Neural cell (in vitro differentiated cells): ENCODE measurements at regions not wholly inside any gene's neighbourhood (a gene's known extent, or its start where the extent isn't known, plus 50 kb on each side); places are given as distances from the start of the nearest gene placed in this dataset.

Experiments
- H2AFZ ChIP-seq: fragments of 200-600, 300-800 bp; sonication (generic), shearing (Covaris generic); 2 replicates; pipeline ENCODE4 v1.6.0; 2014; ENCODE audit warnings: low read depth, mild to moderate bottlenecking, antibody characterized with exemption, low read length, moderate library complexity
- H3F3A ChIP-seq: fragments of 200-600 bp; shearing (Covaris generic); 2 replicates; pipeline ENCODE4 v1.6.1; 2016; ENCODE audit warnings: mild to moderate bottlenecking, moderate library complexity, mixed read lengths, antibody characterized with exemption, low read length; ENCODE audit not compliant: insufficient read depth, poor library complexity, severe bottlenecking
- H3K27ac ChIP-seq: fragments of 200-600, 300-800 bp; sonication (generic), shearing (Covaris generic); 2 replicates; pipeline ENCODE4 v1.5.1; 2014; ENCODE audit warnings: mild to moderate bottlenecking, low read length, moderate library complexity
- H3K27me3 ChIP-seq: fragments of 300-800, 200-600 bp; sonication (generic), shearing (Covaris generic); 2 replicates; pipeline ENCODE4 v1.6.0; 2014; ENCODE audit warnings: mild to moderate bottlenecking, low read depth, low read length, moderate library complexity; ENCODE audit not compliant: insufficient read depth
- H3K36me3 ChIP-seq: fragments of 300-800, 200-600 bp; sonication (generic), shearing (Covaris generic); 2 replicates; pipeline ENCODE4 v1.5.1; 2014; ENCODE audit warnings: mild to moderate bottlenecking, antibody characterized with exemption, low read length, moderate library complexity; ENCODE audit not compliant: insufficient read depth
- H3K4me2 ChIP-seq: fragments of 300-800, 200-600 bp; sonication (generic), shearing (Covaris generic); 2 replicates; pipeline ENCODE4 v1.6.0; 2014; ENCODE audit warnings: mild to moderate bottlenecking, low read length
- H3K4me3 ChIP-seq: fragments of 300-800, 200-600 bp; sonication (generic), shearing (Covaris generic); 2 replicates; pipeline ENCODE4 v1.5.1; 2014; ENCODE audit warnings: mild to moderate bottlenecking, low read length, moderate library complexity
- H3K79me2 ChIP-seq: fragments of 200-600 bp; shearing (Covaris generic); replicated peaks from 2 replicates; pipeline ENCODE4 v1.6.0; 2014; ENCODE audit warnings: mild to moderate bottlenecking, low read length, moderate library complexity; ENCODE audit not compliant: insufficient read depth
- H3K9ac ChIP-seq: fragments of 300-800, 200-600 bp; sonication (generic), shearing (Covaris generic); 2 replicates; pipeline ENCODE4 v1.6.1; 2016; ENCODE audit warnings: mild to moderate bottlenecking, low read length, mixed read lengths
- H3K9me2 ChIP-seq: fragments of 200-600 bp; shearing (Covaris generic); 2 replicates; pipeline ENCODE4 v1.6.1; 2016; ENCODE audit warnings: mild to moderate bottlenecking, low read length, mixed read lengths; ENCODE audit not compliant: insufficient read depth
- H3K9me3 ChIP-seq: fragments of 200-600, 300-800 bp; sonication (generic), shearing (Covaris generic); 2 replicates; pipeline ENCODE4 v1.6.1; 2016; ENCODE audit warnings: mild to moderate bottlenecking, mixed run types, low read length, moderate library complexity, mixed read lengths
- H4K20me1 ChIP-seq: fragments of 200-600 bp; shearing (Covaris generic); 2 replicates; pipeline ENCODE4 v1.6.1; 2016; ENCODE audit warnings: mild to moderate bottlenecking, mixed run types; ENCODE audit not compliant: insufficient read depth
- CTCF ChIP-seq: fragments of 450-650 bp; IDR thresholded peaks from 2 replicates; pipeline ENCODE4 v1.5.1; 2014; ENCODE audit warnings: antibody characterized with exemption, mild to moderate bottlenecking, moderate library complexity; ENCODE audit not compliant: poor library complexity, severe bottlenecking
- EP300 ChIP-seq: fragments of 450-650 bp; conservative IDR thresholded peaks from 2 replicates; pipeline ENCODE4 v1.6.1; 2014; ENCODE audit warnings: antibody characterized with exemption, mild to moderate bottlenecking, moderate library complexity; ENCODE audit not compliant: poor library complexity, severe bottlenecking
- EZH2 ChIP-seq: fragments of 200-600, 300-800 bp; shearing (Covaris generic), sonication (generic); IDR thresholded peaks from 2 replicates; pipeline ENCODE4 v1.6.1; 2014; ENCODE audit warnings: antibody characterized with exemption, low read length, borderline replicate concordance, mild to moderate bottlenecking; ENCODE audit not compliant: insufficient read depth, poor library complexity, severe bottlenecking
- MXI1 ChIP-seq: fragments of 450-650 bp; conservative IDR thresholded peaks from 2 replicates; pipeline ENCODE4 v1.6.1; 2014; ENCODE audit warnings: antibody characterized with exemption, mild to moderate bottlenecking; ENCODE audit not compliant: poor library complexity, severe bottlenecking
- POLR2AphosphoS5 ChIP-seq: IDR thresholded peaks from 2 replicates; pipeline ENCODE4 v1.6.1; 2012
- RAD21 ChIP-seq: fragments of 450-650 bp; conservative IDR thresholded peaks from 2 replicates; pipeline ENCODE4 v1.6.1; 2014; ENCODE audit warnings: antibody characterized with exemption, mild to moderate bottlenecking, moderate library complexity
- SMC3 ChIP-seq: fragments of 450-650 bp; conservative IDR thresholded peaks from 2 replicates; pipeline ENCODE4 v1.6.1; 2014; ENCODE audit warnings: antibody characterized with exemption, mild to moderate bottlenecking, moderate library complexity; ENCODE audit not compliant: poor library complexity
- TAF1 ChIP-seq: IDR thresholded peaks from 2 replicates; pipeline ENCODE4 v1.6.1; 2012; ENCODE audit warnings: low read depth
- TF ChIP-seq, protein P1 (sequence below): IDR thresholded peaks from 2 replicates; pipeline ENCODE4 v1.6.1; 2012; ENCODE audit warnings: borderline replicate concordance

- H3K79me2 ChIP-seq: no peaks in the 10 kb centered on the region
- H3K36me3 ChIP-seq: no peaks in the 10 kb centered on the region
- no peaks in the 10 kb centered on the region for H3F3A ChIP-seq
- TF ChIP-seq EZH2 (no peak), SMC3 (no peak), POLR2AphosphoS5 (no peak), TAF1 (no peak), MXI1 (no peak), CTCF (no peak), EP300 (no peak), RAD21 (no peak)
- TF ChIP-seq, protein P1, sequence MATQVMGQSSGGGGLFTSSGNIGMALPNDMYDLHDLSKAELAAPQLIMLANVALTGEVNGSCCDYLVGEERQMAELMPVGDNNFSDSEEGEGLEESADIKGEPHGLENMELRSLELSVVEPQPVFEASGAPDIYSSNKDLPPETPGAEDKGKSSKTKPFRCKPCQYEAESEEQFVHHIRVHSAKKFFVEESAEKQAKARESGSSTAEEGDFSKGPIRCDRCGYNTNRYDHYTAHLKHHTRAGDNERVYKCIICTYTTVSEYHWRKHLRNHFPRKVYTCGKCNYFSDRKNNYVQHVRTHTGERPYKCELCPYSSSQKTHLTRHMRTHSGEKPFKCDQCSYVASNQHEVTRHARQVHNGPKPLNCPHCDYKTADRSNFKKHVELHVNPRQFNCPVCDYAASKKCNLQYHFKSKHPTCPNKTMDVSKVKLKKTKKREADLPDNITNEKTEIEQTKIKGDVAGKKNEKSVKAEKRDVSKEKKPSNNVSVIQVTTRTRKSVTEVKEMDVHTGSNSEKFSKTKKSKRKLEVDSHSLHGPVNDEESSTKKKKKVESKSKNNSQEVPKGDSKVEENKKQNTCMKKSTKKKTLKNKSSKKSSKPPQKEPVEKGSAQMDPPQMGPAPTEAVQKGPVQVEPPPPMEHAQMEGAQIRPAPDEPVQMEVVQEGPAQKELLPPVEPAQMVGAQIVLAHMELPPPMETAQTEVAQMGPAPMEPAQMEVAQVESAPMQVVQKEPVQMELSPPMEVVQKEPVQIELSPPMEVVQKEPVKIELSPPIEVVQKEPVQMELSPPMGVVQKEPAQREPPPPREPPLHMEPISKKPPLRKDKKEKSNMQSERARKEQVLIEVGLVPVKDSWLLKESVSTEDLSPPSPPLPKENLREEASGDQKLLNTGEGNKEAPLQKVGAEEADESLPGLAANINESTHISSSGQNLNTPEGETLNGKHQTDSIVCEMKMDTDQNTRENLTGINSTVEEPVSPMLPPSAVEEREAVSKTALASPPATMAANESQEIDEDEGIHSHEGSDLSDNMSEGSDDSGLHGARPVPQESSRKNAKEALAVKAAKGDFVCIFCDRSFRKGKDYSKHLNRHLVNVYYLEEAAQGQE: no peak
- no peaks in the 10 kb centered on the region for H4K20me1 ChIP-seq
- H3K9ac ChIP-seq: no peak overlapping the region
- H3K27me3 ChIP-seq: no peaks in the 10 kb centered on the region
- H3K9me3 ChIP-seq: no peaks in the 10 kb centered on the region
- H3K27ac ChIP-seq: no peak overlapping the region
- no peak overlapping the region for H3K4me2 ChIP-seq
- no peak overlapping the region for H3K4me3 ChIP-seq
- no peak overlapping the region for H2AFZ ChIP-seq
- no peaks in the 10 kb centered on the region for H3K9me2 ChIP-seq
These were observed 1338.0 kb upstream of the EYS start for GRCh38 chr6:67045076-67045475.

- TF ChIP-seq, protein P1: no peak
- TF ChIP-seq RAD21 (no peak), CTCF (no peak), EP300 (no peak), SMC3 (no peak), MXI1 (no peak), TAF1 (no peak), EZH2 (no peak), POLR2AphosphoS5 (no peak)
- Histone ChIP-seq H3K9ac (no peak overlapping the region), H3K9me3 (no peaks in the 10 kb centered on the region), H3K27me3 (no peaks in the 10 kb centered on the region), H3K36me3 (no peaks in the 10 kb centered on the region), H3K4me3 (no peak overlapping the region), H3K79me2 (no peaks in the 10 kb centered on the region), H4K20me1 (no peaks in the 10 kb centered on the region), H2AFZ (no peak overlapping the region), H3K27ac (no peak overlapping the region), H3F3A (no peaks in the 10 kb centered on the region), H3K9me2 (no peaks in the 10 kb centered on the region), H3K4me2 (no peak overlapping the region)
These were observed 1324.4 kb upstream of the EYS start for GRCh38 chr6:67031451-67031850.
